Breast epithelium (tissue), 3 donors: ENCODE measurements at regions not wholly inside any gene's neighbourhood (a gene's known extent, or its start where the extent isn't known, plus 50 kb on each side); places are given as distances from the start of the nearest gene placed in this dataset.

Experiments used
- CTCF ChIP-seq, 3 donors: fragments of 450-650 bp; IDR thresholded peaks; one replicate each; pipeline ENCODE4 v1.5.1; 2016 to 2017; ENCODE audit warnings: antibody characterized with exemption in 3 of 3, mild to moderate bottlenecking in 3 of 3, moderate library complexity in 3 of 3
- POLR2AphosphoS5 ChIP-seq, 3 donors: sonication (generic); formaldehyde crosslinking; IDR thresholded peaks; one replicate each; pipeline ENCODE4 v1.6.1; 2017; ENCODE audit warnings: antibody characterized with exemption in 3 of 3

GRCh38 chr19:23505738-23506137 is 110.5 kb upstream of the ZNF91 start:
- TF ChIP-seq CTCF (IDR thresholded peaks at IDR 0.05) = no peak
- TF ChIP-seq POLR2AphosphoS5 (IDR thresholded peaks at IDR 0.05) = no peak
